ENCODE measurements at regions not wholly inside any gene's neighbourhood (a gene's known extent, or its start where the extent isn't known, plus 50 kb on each side); places are given as distances from the start of the nearest gene placed in this dataset.

- TF ChIP-seq, protein P1, sequence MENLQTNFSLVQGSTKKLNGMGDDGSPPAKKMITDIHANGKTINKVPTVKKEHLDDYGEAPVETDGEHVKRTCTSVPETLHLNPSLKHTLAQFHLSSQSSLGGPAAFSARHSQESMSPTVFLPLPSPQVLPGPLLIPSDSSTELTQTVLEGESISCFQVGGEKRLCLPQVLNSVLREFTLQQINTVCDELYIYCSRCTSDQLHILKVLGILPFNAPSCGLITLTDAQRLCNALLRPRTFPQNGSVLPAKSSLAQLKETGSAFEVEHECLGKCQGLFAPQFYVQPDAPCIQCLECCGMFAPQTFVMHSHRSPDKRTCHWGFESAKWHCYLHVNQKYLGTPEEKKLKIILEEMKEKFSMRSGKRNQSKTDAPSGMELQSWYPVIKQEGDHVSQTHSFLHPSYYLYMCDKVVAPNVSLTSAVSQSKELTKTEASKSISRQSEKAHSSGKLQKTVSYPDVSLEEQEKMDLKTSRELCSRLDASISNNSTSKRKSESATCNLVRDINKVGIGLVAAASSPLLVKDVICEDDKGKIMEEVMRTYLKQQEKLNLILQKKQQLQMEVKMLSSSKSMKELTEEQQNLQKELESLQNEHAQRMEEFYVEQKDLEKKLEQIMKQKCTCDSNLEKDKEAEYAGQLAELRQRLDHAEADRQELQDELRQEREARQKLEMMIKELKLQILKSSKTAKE (IDR thresholded peaks at IDR 0.05; ENCODE audit: low read depth, poor library complexity, severe bottlenecking), result no peak
- TF ChIP-seq HDAC6 (IDR thresholded peaks at IDR 0.05; ENCODE audit: unreplicated experiment), result no peak
Observed at GRCh38 chr6:91695221-91695620, 1108.3 kb upstream of the MAP3K7 start (continued).

DNA sequence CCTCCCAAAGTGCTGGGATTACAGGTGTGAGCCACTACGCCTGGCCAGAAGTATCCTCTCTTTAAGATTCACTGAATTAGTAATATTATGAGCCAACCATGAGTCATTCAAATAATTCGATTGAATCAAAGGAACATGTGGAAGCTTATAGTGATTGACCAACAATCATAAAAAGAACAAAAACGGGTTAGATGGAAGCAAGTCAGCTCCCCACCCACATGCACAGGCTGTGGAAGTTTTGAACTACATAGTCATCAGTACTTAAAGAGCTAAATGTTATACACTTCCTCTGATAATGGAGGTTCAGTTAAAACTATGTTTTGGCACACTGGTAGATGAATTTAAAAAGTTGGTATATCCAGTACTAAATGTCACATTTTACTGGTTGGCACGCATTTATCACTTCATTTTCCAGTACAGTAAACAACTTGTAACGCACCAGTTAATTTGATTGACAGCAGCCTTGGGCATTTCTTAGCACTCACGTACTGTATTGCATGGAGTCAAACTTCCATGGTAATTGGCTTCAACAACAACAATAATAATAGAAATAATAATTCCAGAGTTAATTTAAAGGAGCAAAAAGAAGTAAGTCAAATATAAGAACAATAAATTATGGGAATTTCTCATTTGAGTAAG is 1107.3 kb upstream of the MAP3K7 start:
- no peak for ATAC-seq
- intact Hi-C loops (cut with micrococcal nuclease; ENCODE audit: unreplicated experiment), result no loop called here
- Histone ChIP-seq H3K27ac (ENCODE audit: control insufficient read depth, insufficient read depth) (no peak overlapping the region), H3K4me2 (ENCODE audit: control insufficient read depth, insufficient read depth) (no peak overlapping the region), H3K9ac (ENCODE audit: control insufficient read depth, insufficient read depth, low read length) (no peak overlapping the region), H3K27me3 (replicated peaks in 1 of 2; ENCODE audit: control insufficient read depth in 2 of 2, insufficient read depth in 2 of 2, low read length in 1 of 2) (no peaks in the 10 kb centered on the region), H3K36me3 (ENCODE audit: control insufficient read depth in 2 of 2, insufficient read depth in 2 of 2, low read length in 1 of 2) (no peaks in the 10 kb centered on the region), H3K9me3 (replicated peaks; ENCODE audit: control insufficient read depth, insufficient read depth, low read length) (no peaks in the 10 kb centered on the region), H3K79me2 (ENCODE audit: control insufficient read depth, insufficient read depth, low read length) (no peaks in the 10 kb centered on the region), H3K4me1 (ENCODE audit: control insufficient read depth, insufficient read depth, low read length) (no peaks in the 10 kb centered on the region), H4K20me1 (ENCODE audit: control insufficient read depth, insufficient read depth) (no peaks in the 10 kb centered on the region), H3K4me3 (no peak overlapping the region), H2AFZ (ENCODE audit: control insufficient read depth, low read depth, low read length) (no peak overlapping the region)
- POLR2A ChIA-PET, result no interaction called here
- SMC1A ChIA-PET (ENCODE audit: uncharacterized antibody, unreplicated experiment), result interaction anchor here (0.8 to 2.3 kb wide), 4 partner anchors 8 to 59 kb away, joined by 3 to 6 read pairs (median 4); no protein-coding TSS in a partner anchor
- in situ Hi-C loops (cut with MboI), result no loop called here
- DNase-seq (ENCODE audit: low read depth, low spot score), result no peak
- 18% methylated on average over 6 of the region's 6 CpGs for WGBS (ENCODE audit: insufficient coverage, insufficient replicate concordance, low lambda C conversion rate, missing lambda C conversion rate)
- RAD21 ChIA-PET (ENCODE audit: unreplicated experiment), result no interaction called here
- no TSS peak for BruUV-seq (replicated peaks)
- no peak for TF ChIP-seq SRF (IDR thresholded peaks at IDR 0.05; ENCODE audit: low read depth in 2 of 2, low read length in 2 of 2)
- TF ChIP-seq, protein P2, sequence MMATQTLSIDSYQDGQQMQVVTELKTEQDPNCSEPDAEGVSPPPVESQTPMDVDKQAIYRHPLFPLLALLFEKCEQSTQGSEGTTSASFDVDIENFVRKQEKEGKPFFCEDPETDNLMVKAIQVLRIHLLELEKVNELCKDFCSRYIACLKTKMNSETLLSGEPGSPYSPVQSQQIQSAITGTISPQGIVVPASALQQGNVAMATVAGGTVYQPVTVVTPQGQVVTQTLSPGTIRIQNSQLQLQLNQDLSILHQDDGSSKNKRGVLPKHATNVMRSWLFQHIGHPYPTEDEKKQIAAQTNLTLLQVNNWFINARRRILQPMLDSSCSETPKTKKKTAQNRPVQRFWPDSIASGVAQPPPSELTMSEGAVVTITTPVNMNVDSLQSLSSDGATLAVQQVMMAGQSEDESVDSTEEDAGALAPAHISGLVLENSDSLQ (IDR thresholded peaks at IDR 0.05), result 0 out of 2 replicates have a peak, but pooled peaks have one; percentile 30
- CTCF ChIA-PET, result interaction anchor here (1.3 to 1.9 kb wide), 2 partner anchors 13 to 33 kb away, joined by 3 to 5 read pairs; no protein-coding TSS in a partner anchor
- FAIRE-seq, result no peak

All from GM12878 (cell line).